Keratinocyte (primary cell): ENCODE measurements at regions not wholly inside any gene's neighbourhood (a gene's known extent, or its start where the extent isn't known, plus 50 kb on each side); places are given as distances from the start of the nearest gene placed in this dataset.

ENCODE experiments used
- DNase-seq: peaks from one replicate; pipeline ENCODE4 v3.0.0-alpha.2; 2011; ENCODE audit warnings: low read depth, missing footprints, low spot score
- FAIRE-seq: peaks from 2 replicates; lab custom pipeline; 2011; peaks lifted over from hg19 to GRCh38; lab: Jason Lieb, UNC
- H2AFZ ChIP-seq: 2 replicates; pipeline ENCODE4 v1.6.0; 2012; ENCODE audit warnings: low read length, control low read depth, inconsistent platforms; ENCODE audit not compliant: control insufficient read depth
- H3K27ac ChIP-seq: 2 replicates; pipeline ENCODE4 v1.5.1; 2011; ENCODE audit warnings: low read length; ENCODE audit not compliant: control insufficient read depth, insufficient read depth
- H3K27me3 ChIP-seq: 3 replicates; pipeline ENCODE4 v1.6.0; 2011; ENCODE audit warnings: low read length; ENCODE audit not compliant: control insufficient read depth, insufficient read depth; ENCODE audit errors: extremely low read depth
- H3K36me3 ChIP-seq, 2 experiments: 2 replicates in 1 of 2; 3 replicates in 1 of 2; pipeline ENCODE4 v1.5.1; 2011; ENCODE audit warnings: low read length in 2 of 2, mild to moderate bottlenecking in 1 of 2; ENCODE audit not compliant: control insufficient read depth in 2 of 2, insufficient read depth in 2 of 2; ENCODE audit errors: extremely low read depth in 1 of 2
- H3K4me1 ChIP-seq: 3 replicates; pipeline ENCODE4 v1.5.1; 2011; ENCODE audit warnings: low read length; ENCODE audit not compliant: control insufficient read depth, insufficient read depth; ENCODE audit errors: extremely low read depth
- H3K4me2 ChIP-seq: 3 replicates; pipeline ENCODE4 v1.6.0; 2011; ENCODE audit warnings: low read depth, low read length; ENCODE audit not compliant: control insufficient read depth, insufficient read depth; ENCODE audit errors: extremely low read depth
- H3K4me3 ChIP-seq, 3 experiments: fragments of 200-600 bp in 1 of 3; sonication (generic) in 1 of 3; 2 replicates in 2 of 3; 3 replicates in 1 of 3; pipeline ENCODE4 v1.5.1; 2011 to 2016; ENCODE audit warnings: low read length in 3 of 3, mild to moderate bottlenecking in 3 of 3, control low read depth in 2 of 3, inconsistent platforms in 1 of 3, low read depth in 1 of 3, mixed read lengths in 1 of 3, mixed run types in 1 of 3, moderate library complexity in 1 of 3; ENCODE audit not compliant: control insufficient read depth in 2 of 3, insufficient read depth in 2 of 3; ENCODE audit errors: extremely low read depth in 1 of 3
- H3K79me2 ChIP-seq: 2 replicates; pipeline ENCODE4 v1.6.0; 2012; ENCODE audit warnings: low read length; ENCODE audit not compliant: control insufficient read depth, insufficient read depth
- H3K9ac ChIP-seq: 3 replicates; pipeline ENCODE4 v1.6.0; 2011; ENCODE audit warnings: low read length; ENCODE audit not compliant: control insufficient read depth, insufficient read depth; ENCODE audit errors: extremely low read depth
- H3K9me1 ChIP-seq: 3 replicates; pipeline ENCODE4 v1.6.0; 2011; ENCODE audit warnings: low read length; ENCODE audit not compliant: control insufficient read depth, insufficient read depth; ENCODE audit errors: extremely low read depth
- H3K9me3 ChIP-seq: 2 replicates; pipeline ENCODE4 v1.5.1; 2012; ENCODE audit warnings: low read depth, low read length; ENCODE audit not compliant: control insufficient read depth
- H4K20me1 ChIP-seq: 3 replicates; pipeline ENCODE4 v1.6.0; 2011; ENCODE audit warnings: low read length; ENCODE audit not compliant: control insufficient read depth, insufficient read depth; ENCODE audit errors: extremely low read depth
- EZH2 ChIP-seq: IDR thresholded peaks from one replicate; pipeline ENCODE4 v1.6.1; 2012; ENCODE audit warnings: inconsistent platforms, mild to moderate bottlenecking, low read length, moderate library complexity
- dilution Hi-C: fragments of 300-500 bp; cut with MboI; formaldehyde crosslinking; loops from one replicate; pipeline ENCODE4 v1.7.0; 2020; ENCODE audit warnings: low sequenced_read_pairs; ENCODE audit not compliant: extremely low pct_ligation_motif_present
- TF ChIP-seq, protein P1 (sequence below), 3 experiments: IDR thresholded peaks in 1 of 3; conservative IDR thresholded peaks in 1 of 3; optimal IDR thresholded peaks in 1 of 3; 2 replicates in 2 of 3; 3 replicates in 1 of 3; pipeline versions ENCODE3 to v1.5.1; 2011; ENCODE audit warnings: low read length in 3 of 3, mild to moderate bottlenecking in 3 of 3, moderate library complexity in 2 of 3, control low read depth in 1 of 3, inconsistent platforms in 1 of 3; ENCODE audit not compliant: insufficient read depth in 2 of 3; ENCODE audit errors: extremely low read depth in 1 of 3

DNA sequence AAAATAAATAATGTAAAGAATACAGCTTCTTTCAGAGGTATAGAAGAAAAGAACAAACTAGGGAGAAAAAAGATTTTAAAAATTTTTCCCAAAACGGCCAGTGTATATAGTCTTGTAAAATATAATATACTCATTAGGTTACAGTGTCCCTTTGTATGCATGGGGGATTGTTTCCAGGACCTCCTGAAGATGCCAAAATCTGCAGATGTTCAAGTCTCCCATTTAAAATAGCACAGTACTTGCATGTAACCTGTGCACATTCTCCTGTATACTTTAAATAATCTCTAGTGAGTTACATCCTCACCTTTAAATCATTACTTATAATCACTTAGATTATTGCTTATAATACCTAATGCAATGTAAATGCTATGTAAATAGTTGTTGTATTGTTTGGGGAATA lies 80.6 kb upstream of the LRRTM4 start:
- TF ChIP-seq, protein P1, sequence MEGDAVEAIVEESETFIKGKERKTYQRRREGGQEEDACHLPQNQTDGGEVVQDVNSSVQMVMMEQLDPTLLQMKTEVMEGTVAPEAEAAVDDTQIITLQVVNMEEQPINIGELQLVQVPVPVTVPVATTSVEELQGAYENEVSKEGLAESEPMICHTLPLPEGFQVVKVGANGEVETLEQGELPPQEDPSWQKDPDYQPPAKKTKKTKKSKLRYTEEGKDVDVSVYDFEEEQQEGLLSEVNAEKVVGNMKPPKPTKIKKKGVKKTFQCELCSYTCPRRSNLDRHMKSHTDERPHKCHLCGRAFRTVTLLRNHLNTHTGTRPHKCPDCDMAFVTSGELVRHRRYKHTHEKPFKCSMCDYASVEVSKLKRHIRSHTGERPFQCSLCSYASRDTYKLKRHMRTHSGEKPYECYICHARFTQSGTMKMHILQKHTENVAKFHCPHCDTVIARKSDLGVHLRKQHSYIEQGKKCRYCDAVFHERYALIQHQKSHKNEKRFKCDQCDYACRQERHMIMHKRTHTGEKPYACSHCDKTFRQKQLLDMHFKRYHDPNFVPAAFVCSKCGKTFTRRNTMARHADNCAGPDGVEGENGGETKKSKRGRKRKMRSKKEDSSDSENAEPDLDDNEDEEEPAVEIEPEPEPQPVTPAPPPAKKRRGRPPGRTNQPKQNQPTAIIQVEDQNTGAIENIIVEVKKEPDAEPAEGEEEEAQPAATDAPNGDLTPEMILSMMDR (optimal IDR thresholded peaks at IDR 0.05 in 1 of 3, IDR thresholded peaks at IDR 0.05 in 1 of 3, conservative IDR thresholded peaks at IDR 0.05 in 1 of 3; ENCODE audit: extremely low read depth in 1 of 3, insufficient read depth in 2 of 3, low read length in 3 of 3): no peak
- no peak for TF ChIP-seq EZH2
- dilution Hi-C loops: no loop called here
- Histone ChIP-seq H3K9me1 (no peaks in the 10 kb centered on the region), H2AFZ (no peak overlapping the region), H3K9me3 (no peaks in the 10 kb centered on the region), H3K36me3 (no peaks in the 10 kb centered on the region), H3K9ac (no peak overlapping the region), H3K79me2 (no peaks in the 10 kb centered on the region), H3K4me1 (no peaks in the 10 kb centered on the region), H3K4me3 (no peak overlapping the region), H3K4me2 (no peak overlapping the region), H3K27me3 (no peaks in the 10 kb centered on the region), H3K27ac (no peak overlapping the region), H4K20me1 (no peaks in the 10 kb centered on the region)
- DNase-seq: no peak
- no peak for FAIRE-seq

DNA sequence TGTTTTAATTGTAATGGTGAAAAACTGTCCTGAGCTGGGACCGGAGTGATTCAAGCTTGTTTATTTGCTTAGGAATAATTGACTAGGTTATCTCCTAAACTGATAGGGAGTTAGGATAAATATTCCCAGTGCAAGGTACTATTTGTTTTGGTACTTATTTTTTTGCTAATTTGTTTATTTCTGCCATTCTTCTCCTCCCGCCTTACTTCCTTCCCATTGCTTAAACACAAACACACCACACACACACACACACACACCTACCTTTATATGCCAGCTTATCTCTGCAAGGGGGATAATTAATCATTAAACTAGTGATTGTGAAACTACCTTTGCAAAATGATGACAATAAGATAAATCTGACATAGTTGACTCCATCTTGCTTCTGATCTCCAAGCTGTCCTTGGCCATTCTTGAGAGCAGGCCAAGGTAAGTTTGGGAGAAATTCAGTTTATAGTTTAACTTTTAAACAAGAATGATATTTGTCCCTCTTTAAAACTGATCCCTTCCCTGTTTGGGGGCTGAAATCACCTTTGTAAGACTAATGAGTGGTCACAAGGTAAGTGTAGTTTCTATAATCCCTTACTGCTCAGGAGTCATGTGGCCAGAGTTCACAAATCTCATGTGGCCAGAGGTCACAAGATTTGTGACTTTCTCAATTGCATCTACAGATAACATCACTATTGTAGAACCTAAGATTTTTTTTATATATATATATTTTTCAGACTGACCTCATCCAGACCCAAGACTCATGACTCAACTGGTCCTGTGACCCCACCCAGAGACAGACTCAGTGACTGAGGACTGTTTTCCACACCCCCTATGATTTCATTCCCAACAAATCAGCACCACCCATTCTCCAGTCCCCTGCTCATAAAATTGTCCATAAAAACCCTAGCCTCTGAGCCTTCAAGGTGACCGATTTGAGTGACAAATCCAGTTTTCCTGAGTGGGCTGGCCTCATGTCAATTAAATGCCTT lies 83.1 kb upstream of the LRRTM4 start:
- dilution Hi-C loops: no loop called here
- Histone ChIP-seq H3K4me1 (no peaks in the 10 kb centered on the region), H3K9me1 (no peaks in the 10 kb centered on the region), H2AFZ (no peak overlapping the region), H3K79me2 (no peaks in the 10 kb centered on the region), H3K4me2 (no peak overlapping the region), H3K27ac (no peak overlapping the region), H3K4me3 (no peak overlapping the region), H3K9ac (no peak overlapping the region), H4K20me1 (no peaks in the 10 kb centered on the region), H3K27me3 (no peaks in the 10 kb centered on the region), H3K9me3 (peaks cover 2% of the 10 kb centered on the region), H3K36me3 (no peaks in the 10 kb centered on the region)
- FAIRE-seq: no peak
- DNase-seq: no peak
- no peak for TF ChIP-seq EZH2
- TF ChIP-seq, protein P1 (optimal IDR thresholded peaks at IDR 0.05 in 1 of 3, IDR thresholded peaks at IDR 0.05 in 1 of 3, conservative IDR thresholded peaks at IDR 0.05 in 1 of 3; ENCODE audit: extremely low read depth in 1 of 3, insufficient read depth in 2 of 3, low read length in 3 of 3): no peak
